ENCODE measurements at regions not wholly inside any gene's neighbourhood (a gene's known extent, or its start where the extent isn't known, plus 50 kb on each side); places are given as distances from the start of the nearest gene placed in this dataset.

DNA sequence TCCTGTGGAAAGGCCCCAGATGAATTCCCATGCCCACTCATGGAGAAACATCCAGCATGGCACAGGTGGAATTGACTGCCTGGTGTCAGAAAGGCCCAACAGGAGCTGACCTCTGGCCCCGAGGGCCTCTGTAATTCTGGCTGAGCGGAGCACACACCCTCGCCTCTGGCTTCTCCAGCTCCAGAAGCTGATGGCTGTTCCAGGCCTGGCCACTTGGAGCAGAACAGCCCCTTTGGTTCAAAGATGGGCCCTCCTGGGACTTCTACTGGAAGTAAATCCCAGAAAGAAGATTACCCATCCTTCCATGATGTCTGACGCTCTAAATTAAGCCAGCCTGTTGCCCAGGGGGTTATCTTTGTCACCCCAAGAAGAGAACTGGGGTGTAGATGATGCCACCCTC is 275.1 kb upstream of the CDH4 start:
- DNase-seq, result no peak

DNA sequence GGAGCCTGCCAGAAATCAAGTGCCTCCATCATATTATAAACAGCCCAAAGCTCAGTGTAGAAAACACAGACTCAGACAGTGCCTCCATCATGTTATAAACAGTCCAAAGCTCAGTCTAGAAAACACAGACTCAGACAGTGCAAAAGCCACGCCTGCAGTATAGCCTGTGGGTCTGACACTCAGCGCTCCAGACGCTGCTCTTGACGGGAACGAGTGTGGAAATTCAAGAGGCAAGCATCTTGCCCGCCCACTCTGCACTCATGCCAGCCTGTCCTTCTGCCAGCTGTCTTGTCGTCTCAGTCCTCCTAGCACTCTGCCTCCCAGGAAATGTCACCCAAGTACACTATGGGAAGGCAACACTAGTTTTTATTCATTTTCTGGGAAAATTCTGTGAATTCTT is 274.2 kb upstream of the CDH4 start:
- DNase-seq, result no peak

DNA sequence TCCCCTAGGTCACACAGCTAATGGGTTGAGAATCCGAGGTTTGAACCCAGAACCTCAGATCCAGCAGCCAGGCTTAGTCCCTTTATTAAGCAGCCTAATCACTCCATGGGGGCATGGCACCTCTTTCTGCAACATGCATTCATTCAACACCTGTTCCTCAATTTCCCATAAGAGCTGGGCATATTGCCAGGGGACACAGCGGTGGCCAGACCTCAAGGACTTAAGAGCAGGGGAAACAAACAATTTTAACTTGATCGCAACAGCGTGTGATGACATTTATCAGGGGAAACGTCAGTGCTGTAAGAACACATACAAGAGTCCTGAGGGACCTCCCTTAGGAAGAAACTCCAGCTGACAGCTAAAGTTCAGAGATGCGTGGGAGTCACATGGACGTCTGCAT is 267.4 kb upstream of the CDH4 start:
- DNase-seq, result no peak

DNA sequence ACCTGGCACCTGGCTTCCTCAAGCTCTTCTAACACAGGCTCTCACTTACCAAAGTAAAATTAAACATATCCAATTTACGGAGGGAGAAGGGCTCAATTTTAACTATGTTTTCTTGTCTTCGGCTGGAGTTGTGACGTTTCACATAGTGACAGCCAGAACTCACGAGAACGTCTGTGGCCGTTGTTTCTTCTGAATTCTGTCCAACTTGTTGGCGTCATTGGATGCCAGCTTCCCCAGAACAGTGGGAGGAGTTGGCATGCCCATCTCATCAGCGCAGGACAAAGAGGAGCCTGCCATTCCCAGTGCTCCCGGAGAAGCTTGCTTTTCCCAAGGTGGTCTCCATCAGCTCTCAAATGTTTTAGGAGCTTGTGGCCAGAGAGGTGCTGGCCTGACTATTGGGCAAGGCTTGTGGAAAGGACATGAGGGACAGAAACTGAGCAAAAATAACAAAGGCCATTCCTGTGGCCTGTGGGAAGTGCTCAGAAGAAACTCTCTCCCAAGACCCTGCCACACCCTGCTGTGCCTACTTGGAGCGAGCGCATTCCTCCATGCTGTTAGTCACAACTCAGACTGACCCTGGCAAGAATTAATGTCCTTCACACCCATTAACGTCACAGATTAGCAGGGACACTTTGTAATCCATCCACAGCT is 265.4 kb upstream of the CDH4 start:
- no peak for DNase-seq

DNA sequence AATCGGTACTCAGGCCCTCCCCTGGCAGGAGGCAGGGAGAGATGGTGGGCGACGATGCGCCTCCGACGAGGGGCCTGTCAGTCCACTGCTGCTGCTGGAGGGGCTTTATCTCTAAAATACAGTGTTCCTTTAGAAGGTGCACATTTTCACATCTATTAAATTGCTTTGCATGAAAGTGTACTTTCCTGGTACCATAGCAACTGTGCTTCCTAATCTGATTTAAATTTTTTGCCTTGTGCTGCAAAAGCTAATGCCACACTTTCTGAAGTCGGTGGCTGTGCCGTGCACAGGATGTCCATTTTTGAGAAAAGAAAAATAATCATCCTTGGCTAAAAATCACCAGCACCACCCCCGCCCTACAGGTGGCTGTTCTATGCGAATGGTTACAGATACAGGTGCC is 262.0 kb upstream of the CDH4 start:
- DNase-seq, result no peak

DNA sequence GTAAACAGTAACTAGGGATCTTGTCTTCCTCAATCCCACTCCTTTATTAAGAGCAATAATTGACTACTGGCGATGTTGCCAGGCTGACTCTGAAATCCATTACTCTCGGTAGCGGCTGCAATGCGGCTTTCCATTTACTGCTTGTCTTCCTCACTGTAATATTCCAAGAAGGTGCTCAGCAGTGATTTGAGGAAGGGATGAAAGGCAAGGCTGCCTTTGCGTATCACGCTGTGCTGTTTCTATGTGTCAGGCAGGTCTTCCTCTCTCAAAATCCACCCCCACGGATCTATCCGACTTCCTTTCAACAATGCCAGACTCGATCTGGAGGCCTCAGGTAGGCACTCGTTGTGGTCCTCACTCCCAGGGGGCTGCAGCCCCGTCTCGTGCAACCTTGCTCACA is 261.4 kb upstream of the CDH4 start:
- DNase-seq, result no peak

DNA sequence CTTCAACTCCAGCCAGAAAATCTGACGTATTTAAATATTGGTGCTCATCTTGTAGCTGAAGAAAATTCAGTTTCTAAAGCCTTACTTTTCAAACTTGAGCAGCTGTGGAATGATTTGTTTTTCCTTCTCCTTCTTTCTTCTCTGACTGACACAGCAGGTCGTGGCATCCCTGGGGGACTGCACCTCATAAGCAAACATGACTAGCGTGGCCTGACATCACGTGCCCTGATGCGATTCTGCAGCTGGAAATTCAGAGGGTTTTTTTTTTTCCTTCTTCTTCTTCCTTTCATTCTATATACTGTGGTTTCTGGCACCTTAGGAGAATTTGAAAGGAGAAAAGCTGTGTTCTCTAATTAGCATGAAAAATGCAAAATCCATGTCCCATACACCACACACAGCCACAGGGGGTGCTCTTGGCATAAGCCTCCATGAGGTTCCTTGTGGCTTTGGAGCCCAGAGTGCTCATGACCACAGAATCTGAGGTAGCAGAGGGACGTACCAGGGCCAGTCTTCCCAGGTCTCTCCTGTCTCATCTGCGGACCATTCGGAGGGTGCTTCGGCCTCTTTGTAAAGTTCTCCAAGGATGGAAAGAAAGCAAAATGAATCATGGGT is 258.5 kb upstream of the CDH4 start:
- DNase-seq, result no peak

DNA sequence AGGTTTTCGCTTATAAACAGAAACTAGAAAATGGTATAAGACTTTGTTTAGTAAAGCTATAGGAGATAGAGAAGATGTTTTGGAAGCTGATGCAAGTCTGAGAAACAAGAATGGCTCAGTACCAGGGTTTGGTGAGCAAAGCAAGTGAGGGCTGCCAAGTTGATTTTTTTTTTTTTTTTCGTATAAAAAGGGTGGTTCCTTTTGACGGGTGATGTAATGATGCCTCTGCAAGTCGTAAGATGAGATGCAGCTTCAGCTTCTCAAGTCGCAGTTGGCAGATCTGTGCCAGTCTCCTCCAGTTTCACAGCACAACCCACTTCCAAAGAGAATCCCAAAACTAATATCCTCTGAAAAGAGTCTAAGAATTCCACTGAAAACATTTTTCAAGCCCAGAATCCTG is 252.8 kb upstream of the CDH4 start:
- no peak for DNase-seq

DNA sequence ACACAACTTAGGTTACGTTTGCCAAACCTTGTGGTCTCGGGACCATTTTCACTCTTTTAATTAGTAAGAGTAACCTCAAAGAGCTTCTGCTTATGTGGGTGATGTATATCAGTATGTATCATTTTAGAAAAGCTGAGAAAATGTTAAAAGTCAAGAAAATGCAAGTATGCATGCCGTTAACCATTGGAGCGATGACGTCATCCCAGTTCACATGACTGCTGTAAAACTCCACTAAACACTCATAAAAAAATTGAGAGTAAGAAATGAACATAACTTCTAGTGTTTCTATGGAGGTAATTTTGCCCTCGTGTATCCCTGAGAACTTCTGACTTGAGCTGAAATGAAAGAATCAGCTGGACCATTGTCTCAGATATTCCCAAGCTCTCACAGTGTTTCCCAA is 250.0 kb upstream of the CDH4 start:
- DNase-seq, result no peak

DNA sequence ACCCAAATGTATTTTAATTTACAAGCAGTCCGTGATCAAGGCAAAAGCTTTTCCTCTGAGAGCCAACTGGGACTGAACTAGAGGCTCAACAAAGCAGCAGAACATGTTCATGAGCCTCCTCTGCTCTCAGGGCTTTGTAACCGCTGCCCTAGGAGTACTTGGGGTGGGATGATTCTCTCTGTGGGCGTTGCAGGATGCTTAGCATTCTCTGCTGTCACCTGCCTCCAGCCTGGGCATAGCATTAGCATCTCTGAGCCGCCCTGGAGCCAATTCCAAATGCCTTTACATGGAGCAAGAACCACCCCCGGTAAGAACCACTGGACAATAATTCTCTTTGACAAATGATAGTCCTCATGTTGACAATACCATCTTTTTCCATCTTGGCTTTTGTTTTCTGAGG is 237.6 kb upstream of the CDH4 start:
- DNase-seq, result no peak

DNA sequence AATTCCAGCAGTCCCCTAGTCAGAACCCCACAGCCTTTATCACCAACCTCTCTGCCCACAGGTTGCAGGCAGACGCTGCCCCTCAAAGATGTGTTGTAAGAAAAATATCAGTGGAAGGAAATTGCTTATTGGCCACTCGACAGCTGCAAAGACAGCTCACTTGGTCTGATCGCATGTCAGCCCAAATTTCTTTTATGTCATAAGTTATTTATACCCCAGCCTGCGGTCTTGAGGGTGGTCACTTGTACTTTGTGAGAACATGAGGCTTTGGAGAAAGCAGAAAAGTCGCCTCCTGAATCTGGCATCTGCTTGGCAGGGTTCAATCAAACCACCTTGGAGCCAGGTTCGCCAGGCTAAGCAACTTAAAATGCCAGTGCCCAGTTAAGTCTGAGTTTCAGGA is 236.5 kb upstream of the CDH4 start:
- no peak for DNase-seq

DNA sequence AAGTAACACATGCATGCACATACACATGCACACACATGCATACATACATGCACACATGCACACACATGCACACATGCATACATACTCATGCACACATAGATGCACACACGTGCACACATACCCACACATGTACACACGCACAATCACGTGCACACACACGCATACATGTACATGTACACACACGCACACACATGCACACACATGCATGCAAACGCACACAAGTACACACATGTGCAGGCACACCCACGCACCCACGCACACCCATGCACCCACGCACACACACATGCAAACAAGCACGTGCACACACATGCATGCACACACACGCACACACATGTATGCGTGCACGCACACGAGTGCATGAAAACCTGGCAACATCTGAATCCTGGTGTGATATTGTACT is 232.7 kb upstream of the CDH4 start:
- DNase-seq, result no peak

DNA sequence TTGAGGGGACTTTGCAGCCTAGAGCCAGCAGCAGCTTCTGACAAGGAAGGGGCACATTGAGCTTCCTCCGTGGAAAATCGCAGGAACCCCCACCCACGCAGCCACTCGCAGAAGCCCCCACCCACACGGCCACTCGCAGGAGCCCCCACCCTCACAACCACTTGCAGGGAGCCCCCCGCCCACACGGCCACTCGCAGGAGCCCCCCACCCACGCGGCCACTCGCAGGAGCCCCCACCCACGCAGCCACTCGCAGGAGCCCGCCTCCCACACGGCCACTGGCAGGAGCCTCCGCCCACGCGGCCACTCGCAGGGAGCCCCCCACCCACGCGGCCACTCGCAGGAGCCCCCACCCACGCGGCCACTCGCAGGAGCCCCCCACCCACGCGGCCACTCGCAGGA is 228.4 kb upstream of the CDH4 start:
- no peak for DNase-seq

DNA sequence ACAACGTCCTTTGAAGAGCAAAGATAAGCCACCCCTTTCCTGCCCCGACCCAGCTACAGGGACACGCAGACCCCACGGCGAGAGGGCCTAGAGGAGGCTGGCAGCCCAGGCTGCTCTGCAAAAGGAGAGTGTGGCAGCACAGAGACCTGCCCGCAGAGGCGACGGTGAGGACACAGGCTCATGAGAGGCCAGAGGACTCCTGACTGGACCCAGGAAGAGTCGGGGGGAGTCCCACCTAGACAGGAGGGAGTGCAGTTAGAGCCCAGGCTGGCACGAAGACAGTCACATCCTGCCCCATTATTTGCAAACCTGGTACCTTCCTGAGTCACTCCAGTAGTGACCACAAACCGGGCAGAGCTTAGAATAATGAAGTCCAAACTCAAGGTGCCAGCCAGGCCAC is 227.7 kb upstream of the CDH4 start:
- no peak for DNase-seq

DNA sequence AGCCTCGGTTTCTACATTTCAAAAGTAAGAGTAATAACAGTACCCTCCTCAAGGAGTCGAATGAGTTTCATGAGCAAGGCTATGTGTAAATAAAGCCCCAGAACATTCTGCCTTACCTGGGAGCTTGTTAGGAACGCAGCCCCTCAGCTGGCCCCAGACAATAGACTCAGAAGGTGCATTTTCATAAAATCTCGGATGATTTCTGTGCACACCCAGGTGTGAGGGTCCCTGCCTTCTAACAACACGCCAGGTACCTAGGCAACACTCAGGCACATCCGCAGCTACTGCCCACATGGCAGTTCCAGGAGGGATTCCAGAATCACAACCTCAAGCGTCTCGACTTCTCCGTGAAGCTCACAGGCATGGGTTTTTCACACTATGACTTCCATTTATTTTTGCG is 226.5 kb upstream of the CDH4 start:
- DNase-seq, result no peak

DNA sequence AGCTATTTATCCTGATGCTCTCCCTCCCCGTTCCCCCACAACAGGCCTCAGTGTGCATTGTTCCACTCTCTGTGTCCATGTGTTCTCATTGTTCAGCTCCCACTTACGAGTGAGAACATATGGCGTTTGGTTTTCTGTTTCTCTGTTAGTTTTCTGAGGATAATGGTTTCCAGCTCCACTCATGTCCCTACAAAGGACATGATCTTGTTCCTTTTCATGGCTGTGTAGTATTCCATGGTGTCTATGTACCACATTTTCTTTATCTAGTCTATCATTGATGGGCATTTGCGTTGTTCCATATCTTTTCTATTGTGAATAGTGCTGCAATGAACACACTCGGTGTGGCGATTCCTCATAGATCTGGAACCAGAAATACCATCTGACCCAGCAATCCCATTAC is 225.9 kb upstream of the CDH4 start:
- no peak for DNase-seq

DNA sequence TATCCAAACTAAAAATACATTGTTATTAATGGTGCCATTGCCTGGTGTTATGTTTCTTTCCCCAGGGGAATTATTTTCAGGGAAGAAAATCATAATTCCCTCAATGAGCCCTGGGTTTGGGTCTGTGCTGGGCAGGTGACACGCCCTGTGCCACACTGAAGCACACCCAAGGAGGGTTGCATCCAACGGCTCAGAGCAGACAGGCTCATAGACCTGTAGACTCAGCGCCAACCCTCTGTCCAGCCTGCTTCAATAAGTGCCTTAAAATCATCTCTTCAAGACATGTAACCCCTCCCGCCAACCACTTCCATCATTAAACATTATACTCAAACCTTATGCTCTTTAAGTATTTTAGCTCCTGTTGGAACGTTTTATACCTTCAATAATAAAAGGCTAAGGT is 225.3 kb upstream of the CDH4 start:
- no peak for DNase-seq

DNA sequence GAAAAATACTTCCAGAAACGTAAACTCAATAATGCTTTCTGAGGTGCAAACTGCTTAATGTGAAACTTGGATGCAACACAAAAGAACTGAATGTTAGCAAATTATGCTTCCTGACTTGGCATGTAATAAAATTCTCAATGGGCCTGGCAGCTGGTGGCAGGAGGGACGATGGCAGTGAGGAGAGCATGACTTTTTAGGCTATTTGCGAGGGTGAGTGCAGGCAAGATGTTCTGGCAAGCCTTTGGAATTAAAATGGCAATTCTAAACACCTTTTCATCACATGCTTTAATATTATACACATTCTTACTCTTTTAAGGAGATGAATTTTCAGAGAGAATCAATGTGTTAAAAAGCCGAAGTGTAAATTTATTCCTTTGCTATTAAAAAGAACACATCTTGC is 224.8 kb upstream of the CDH4 start:
- DNase-seq, result no peak

DNA sequence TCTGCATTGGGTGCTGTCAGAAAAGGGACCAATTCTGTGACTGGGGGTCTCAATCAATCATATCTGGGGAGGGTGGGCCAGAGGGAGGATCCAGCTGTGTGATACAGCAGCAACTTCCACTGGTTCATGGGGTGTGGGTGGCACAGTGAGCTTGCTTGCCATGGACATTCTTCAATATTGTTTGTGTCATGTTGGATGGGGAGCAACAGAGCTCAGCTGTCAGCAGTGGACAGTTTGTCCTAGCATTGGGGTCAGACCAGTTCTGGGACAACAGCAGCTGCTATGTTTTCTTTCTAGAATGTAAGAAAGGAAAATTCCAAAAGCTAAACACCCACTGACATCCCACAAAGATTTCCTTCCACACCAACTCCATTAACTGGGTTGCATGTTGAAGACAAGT is 221.9 kb upstream of the CDH4 start:
- DNase-seq, result no peak

DNA sequence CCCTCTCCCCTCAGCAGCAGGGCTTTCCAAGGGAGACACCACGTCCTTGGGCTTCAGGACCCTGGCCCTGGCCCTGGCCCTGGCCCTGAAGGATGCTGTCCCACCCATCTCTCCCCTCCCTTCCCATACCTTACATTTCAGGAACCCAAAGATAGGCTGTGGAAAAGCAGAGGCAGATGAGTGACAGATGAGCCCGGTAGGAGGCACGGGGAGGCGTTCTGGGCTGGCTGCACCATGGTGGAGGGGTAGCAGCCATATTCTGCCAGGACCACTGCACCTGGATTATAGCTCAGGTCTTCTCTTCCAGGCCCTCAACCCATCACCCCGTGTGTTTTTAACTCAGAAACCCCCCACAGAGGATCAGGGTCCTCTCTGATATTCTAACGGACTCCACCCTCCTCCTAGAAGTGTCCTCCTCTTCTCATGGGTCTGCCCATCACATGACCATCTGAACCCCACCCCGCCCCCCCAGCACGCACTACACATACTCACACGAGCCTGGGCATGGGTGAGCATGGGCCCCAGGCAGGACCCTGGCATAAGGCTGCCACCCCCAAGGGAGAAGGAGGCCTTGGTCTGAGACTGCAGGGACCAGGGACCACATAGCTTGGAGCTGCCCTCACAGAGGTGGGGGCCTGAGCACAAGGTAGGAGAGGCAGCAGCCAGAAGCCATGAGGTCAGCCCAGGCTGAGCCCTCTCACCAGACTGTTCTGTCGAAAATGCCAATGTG is 220.8 kb upstream of the CDH4 start:
- DNase-seq, result no peak

DNA sequence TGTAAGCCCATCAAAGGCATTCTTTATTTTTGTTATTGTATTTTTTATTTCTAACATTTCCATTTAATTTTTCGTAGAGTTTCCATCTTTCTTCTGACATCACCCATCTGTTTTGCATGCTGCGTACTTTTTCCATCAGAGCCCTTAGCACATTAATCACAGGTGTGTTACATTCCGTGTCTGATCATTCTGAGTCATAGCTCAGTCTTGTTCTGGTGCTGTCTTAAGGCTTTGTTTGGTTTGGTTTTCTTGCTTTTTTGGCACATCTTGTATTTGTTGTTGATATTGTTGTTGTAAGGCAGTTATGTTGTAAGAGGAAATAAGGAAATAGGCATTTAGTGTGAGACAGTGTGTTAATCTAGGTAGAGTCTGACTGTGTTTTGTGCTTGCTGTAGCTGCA is 214.6 kb upstream of the CDH4 start:
- no peak for DNase-seq

DNA sequence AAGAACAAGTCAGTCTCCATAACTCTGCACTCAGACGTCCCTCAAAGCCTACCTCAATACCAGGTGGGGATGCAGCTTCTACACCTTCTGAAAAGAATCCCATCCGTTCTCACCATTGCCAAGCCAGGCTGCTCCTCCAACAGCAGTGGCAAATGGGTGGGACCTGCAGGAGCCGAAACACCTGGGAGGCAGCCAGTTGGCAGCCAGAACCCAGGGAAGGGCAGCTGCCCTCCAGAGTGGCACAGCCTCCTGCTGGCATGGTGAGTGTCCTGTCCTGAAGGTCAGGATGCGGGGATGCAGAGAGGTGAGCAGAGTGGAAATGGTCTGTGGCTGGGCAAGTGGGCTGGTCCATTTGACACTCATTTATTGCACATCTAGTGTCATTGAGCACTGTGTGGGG is 210.6 kb upstream of the CDH4 start:
- no peak for DNase-seq

DNA sequence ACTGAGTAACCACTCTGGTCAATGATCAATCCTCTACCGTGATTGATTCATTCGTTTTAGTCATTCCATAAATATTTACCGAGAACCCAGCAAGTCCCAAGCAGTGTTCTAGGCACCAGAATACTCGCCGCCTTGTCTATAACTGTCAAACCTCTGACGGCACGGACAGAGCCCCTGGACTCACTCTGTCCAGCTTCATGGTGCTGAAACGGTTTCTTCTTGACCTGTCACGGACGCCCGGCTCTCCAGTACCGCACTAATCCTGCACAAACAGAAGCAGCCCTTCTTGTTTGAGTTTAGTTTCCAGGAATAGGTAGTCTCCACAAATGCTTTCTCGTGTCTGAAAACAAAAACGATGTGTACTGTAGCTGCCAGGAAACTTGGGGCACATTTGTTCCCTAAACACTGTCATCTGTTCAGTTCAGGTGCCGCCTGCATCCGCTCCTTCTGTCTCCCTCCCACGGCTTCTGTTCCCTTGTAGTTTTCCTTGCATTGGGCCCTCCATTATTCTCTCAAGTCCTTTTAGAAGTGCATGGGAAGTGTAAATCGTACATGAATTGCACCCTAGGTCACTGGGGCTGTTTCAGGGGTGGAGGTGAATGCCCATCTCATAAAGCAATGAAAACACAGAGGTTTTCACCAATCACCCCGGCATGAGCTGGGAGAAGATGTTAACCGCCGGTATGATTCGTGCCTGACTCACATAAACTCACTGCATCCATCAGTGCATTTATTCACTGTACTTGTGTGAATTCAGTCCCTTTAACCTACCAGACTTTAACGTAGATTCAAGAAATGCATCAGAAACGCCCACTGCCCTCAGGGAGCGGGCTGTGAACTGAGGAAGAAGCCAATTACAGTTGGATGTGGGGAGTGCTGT is 209.3 kb upstream of the CDH4 start:
- no peak for DNase-seq

DNA sequence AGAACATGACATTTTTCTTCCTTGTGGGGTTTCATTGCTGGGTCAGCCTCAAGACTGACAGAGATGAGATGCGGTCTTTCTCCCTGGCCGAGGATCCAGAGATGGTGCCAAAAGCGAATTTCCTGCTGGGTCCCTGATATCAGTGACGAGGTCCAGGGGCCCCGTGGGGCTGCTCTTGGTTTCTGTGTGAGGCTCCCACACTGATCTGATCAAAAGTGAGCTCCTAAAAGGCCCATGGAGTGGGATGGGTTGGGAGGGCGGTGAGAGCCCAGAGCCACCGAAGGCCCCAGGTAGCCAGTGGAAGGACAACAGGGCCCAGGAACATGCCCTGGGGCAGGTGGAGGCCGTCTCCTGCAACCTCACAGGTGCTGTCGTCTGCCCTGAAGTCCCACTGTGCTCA is 208.4 kb upstream of the CDH4 start:
- no peak for DNase-seq
